ENCODE measurements at regions not wholly inside any gene's neighbourhood (a gene's known extent, or its start where the extent isn't known, plus 50 kb on each side); places are given as distances from the start of the nearest gene placed in this dataset.

GRCh38 chr3:16673530-16673929, 68.3 kb upstream of the DAZL start:
- no TSS peak for BruUV-seq (replicated peaks)
- Histone ChIP-seq H2AFZ (ENCODE audit: low read depth, low read length) (no peak overlapping the region), H3K4me2 (ENCODE audit: insufficient read depth, low read length) (no peak overlapping the region), H3K9ac (replicated peaks; ENCODE audit: extremely low read depth, insufficient read depth, low read length) (no peak overlapping the region), H3K9me1 (replicated peaks; ENCODE audit: control insufficient read depth, extremely low read depth, insufficient read depth, low read length) (no peaks in the 10 kb centered on the region), H3K36me3 (ENCODE audit: control insufficient read depth in 2 of 2, extremely low read depth in 1 of 2, insufficient read depth in 2 of 2, low read length in 2 of 2) (no peaks in the 10 kb centered on the region), H3K4me1 (ENCODE audit: control insufficient read depth, extremely low read depth, insufficient read depth, low read length) (no peaks in the 10 kb centered on the region), H3K4me3 (replicated peaks in 1 of 3; ENCODE audit: insufficient read depth in 1 of 3, low read depth in 1 of 3, low read length in 3 of 3) (no peak overlapping the region), H4K20me1 (replicated peaks; ENCODE audit: control insufficient read depth, extremely low read depth, insufficient read depth, low read length) (no peaks in the 10 kb centered on the region), H3K79me2 (ENCODE audit: control insufficient read depth, insufficient read depth, low read length) (no peaks in the 10 kb centered on the region), H3K27me3 (ENCODE audit: control insufficient read depth in 2 of 2, insufficient read depth in 2 of 2, low read length in 2 of 2) (peaks cover 0 to 2% of the 10 kb centered on the region in 2 experiments), H3K9me3 (replicated peaks; ENCODE audit: control insufficient read depth, insufficient read depth, low read length) (no peaks in the 10 kb centered on the region), H3K27ac (ENCODE audit: insufficient read depth, low read depth, low read length) (no peak overlapping the region)
- ChIA-PET CTCF (interaction anchor here (0.8 kb wide), 1 partner anchor 28 kb away, joined by 3 read pairs; no protein-coding TSS in a partner anchor), POLR2A (no interaction called here)
- intact Hi-C loops (cut with micrococcal nuclease): no loop called here
- FAIRE-seq (no peak), DNase-seq (ENCODE audit: low read depth, low spot score) (no peak)
- dilution Hi-C loops (cut with MboI; ENCODE audit: extremely low pct_ligation_motif_present, low sequenced_read_pairs): no loop called here
- TF ChIP-seq JUN (IDR thresholded peaks at IDR 0.05; ENCODE audit: borderline replicate concordance, insufficient read depth, insufficient read length, low read depth) (no peak), POLR2AphosphoS5 (IDR thresholded peaks at IDR 0.05; ENCODE audit: insufficient read depth, low read depth, low read length) (no peak), FOS (IDR thresholded peaks at IDR 0.05; ENCODE audit: borderline replicate concordance, insufficient read depth, low read length) (no peak), MYC (IDR thresholded peaks at IDR 0.05; ENCODE audit: low read depth, low read length) (no peak), POLR2A (IDR thresholded peaks at IDR 0.05; ENCODE audit: low read depth, low read length) (no peak), EZH2 (IDR thresholded peaks at IDR 0.05; ENCODE audit: borderline replicate concordance, low read depth, low read length, severe bottlenecking) (no peak), MAX (IDR thresholded peaks at IDR 0.05; ENCODE audit: insufficient read depth, insufficient read length) (no peak), CTCF (IDR thresholded peaks at IDR 0.05; ENCODE audit: extremely low read depth in 1 of 2, insufficient read depth in 1 of 2, low read depth in 1 of 2, low read length in 2 of 2) (no peak)

Measured in endothelial cell of umbilical vein (primary cell).